Glomerular visceral epithelial cell (primary cell): ENCODE measurements at regions not wholly inside any gene's neighbourhood (a gene's known extent, or its start where the extent isn't known, plus 50 kb on each side); places are given as distances from the start of the nearest gene placed in this dataset.

Experiments used
- DNase-seq: peaks from one replicate; pipeline ENCODE4 v3.0.0-alpha.2; 2016; ENCODE audit errors: extremely low spot score

DNA sequence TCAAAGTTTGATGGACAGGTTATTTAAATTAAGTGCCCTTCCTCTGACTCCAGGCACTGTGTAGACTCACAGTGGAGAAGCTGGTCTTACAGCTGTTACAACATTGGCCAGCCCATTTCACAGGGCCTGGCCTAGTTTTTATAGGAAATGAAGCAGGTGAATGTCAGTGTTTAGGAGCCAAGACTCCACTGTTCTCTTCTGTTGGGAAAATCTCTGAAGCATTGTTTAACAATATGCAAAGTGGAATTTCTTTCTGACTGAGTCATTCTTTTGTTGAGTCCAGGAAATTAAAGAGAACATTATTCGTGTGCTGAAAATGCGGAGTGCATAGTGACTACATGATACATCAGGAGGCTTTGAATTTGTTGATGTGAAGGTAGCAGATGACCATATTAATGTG, 64.7 kb downstream of the ARRDC4 start:
- DNase-seq = no peak

DNA sequence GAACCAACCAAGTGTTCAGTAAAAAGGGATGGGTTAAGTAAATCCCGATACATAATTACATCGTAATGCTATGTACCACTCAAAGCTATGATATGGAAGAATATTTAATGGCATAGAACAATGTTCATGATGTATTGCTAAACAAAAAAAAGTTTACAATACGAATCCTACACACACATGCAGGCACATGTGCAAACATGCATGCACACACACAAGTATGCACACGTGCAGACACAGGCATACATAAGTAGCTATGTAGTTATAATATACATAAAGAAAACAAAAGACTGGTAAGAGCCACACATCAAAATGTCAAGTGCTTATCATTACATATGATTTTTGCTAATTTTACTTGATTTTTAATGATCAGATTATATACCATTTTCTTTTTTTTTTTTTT, 74.2 kb downstream of the ARRDC4 start:
- no peak for DNase-seq

DNA sequence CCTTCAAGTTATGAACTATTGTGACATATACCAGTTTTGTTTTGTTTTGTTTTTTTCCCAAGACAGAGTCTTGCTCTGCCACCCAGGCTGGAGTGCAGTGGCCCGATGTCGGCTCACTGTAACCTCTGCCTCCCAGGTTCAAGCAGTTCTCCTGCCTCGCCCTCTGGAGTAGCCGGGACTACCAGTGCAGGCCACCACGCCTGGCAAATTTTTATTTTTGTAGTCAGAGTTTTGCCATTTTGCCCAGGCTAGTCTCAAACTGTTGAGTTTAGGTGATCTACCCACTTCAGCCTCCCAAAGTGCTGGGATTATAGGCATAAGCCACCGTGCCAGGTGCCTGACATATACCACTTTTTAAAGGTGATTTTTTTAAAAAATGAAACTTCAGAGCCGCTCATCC, 74.6 kb downstream of the ARRDC4 start:
- DNase-seq = no peak

DNA sequence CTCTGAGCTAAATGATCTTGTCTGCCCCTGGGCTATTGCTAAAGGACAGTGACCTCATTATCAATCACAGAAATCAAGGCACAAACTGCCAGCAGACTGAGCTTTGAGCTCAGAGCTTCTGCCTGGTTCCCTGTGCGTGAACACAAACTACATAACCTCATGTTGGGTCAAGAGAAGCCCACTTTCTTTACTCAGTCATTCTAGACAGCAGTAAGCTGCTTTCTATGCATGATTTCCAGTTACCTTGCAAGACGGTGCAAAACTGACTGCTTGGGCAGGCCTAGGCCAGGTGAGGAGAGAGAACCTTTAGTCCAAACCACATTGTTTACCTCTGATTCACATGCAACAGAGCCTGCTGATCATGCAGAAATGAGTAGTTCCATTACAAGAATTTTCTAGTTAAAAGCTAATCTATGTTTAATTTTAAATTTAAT, 75.1 kb downstream of the ARRDC4 start:
- DNase-seq = no peak

DNA sequence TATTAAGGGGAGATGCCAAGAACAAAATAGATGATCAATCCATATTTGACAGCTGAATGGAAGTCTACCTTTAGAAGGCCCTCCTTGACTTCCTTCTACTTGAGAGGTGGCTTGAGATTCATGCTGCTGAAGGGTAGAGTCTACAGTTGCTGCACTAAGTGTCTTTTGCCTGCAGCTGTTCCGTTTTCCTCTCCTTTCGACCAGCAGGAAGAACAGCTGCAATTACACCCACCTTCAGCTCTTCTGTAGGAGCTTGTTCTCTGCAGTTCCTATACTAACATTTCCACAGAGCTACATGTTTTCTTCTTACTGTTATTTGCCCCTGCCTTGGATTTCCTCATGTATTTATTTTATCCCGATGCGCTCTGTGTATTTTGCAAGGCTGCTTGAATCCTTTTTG, 79.1 kb downstream of the ARRDC4 start:
- no peak for DNase-seq

DNA sequence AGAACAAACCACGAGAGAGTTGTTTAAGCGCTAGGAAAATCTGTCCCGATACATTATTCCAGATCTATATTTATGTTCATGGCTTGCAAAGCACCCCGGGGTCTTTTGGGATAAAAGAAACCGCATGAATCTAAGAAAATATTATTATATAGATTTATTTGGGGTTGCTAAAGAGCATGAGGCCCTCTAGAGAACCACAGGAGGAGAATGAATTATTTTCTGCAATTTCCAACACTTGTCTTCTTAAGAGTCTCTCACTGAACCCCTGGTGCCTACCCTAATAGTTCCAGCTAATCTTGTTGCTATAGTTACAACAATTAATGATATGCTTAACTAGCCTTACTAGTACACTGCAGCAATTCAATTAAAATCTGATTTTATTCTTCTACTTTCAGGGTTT, 79.6 kb downstream of the ARRDC4 start:
- DNase-seq = no peak

DNA sequence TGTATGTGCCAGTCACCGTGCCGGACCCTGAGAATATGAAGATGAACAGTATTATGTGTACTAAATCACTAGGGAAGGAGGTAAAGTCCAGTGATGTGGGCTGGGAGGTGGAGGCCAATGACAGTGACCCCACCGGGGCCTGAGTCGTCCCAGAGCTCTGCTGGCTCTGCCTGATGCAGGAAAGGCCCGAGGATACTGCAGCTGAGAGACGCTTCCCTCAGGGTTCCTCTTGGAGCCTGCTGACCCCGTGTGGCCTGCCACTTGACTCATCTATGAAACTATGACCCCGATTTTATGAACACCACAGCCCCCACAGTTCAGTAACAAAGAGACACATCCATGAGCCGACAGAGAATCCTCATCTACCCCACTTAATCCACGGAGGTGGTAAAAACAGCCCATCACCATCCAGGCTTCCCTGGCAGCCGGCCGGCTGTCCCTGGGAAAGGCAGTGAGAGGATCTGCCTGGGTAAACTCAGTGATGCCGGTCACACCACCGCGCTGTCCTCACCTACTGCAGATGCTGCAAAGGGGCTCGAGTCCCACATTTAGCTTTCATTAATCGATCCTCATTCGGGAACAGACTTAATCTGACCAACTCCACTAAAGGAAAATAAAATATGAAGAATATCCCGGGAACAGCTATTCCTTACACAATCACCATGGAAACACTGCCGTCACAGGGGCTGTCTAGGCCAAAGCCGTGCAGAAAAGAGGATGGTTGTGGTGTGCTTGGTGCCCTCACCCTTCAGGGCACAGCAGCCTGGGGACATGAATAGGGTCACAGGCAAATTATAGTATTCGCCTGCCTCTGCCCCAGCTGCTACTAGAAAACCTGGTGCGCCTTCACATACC, 82.9 kb downstream of the ARRDC4 start:
- DNase-seq = no peak

DNA sequence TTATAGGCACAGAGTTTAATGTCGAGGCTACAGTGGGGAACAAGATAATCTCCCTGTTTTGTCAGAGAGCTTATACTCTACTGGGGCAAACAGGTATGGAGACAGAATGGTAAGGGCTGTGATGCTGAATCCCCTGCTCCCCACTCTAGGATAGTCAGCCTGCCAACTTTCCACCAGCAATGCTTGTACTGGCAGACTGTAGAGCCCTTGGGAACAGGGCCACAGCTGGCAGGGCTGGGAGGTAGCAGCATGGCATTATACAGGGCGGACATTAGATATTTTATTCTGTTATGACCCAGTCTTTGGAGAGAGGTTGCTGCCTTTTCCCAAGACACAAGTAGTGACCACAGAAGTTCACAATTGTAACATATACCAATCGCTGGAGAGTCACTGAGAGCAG, 91.2 kb downstream of the ARRDC4 start:
- DNase-seq = no peak

DNA sequence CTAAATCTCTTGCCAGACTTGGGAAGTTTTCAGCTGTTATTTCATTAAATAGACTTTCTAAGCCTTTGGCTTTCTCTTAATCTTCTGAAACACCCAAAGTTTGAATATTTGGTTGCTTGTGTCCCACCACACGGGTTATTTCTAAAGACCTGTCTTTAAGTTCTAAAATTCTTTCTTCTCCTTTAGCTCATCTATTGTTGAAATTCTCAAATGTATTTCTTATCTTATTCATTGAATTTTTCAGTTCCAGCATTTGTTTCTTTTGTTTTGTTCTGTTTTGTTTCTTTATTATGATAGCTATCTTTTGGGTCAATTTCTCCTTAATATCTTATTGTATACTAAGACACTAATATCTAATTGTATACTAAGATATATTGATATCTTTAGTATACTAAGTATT, 97.0 kb downstream of the ARRDC4 start:
- DNase-seq = no peak

DNA sequence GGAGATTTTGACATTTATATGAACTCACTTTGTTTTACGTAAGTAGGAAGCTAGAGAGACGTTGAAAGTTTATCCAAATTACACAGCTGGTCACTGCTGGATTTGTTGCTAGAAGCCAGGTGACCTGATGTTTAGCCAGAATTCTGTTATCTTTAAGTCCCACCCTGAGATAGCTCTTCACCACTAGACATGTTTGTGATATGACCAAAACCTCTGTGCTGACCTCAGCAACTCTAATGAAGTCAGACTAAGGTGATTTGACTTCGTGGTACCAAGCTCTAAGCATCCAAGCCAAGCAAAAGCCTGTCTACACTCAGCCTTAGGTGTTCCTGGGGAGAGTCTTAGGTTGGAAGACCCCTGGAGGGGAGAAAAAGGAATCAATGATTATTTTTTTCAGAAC, 102.4 kb downstream of the ARRDC4 start:
- DNase-seq = no peak

DNA sequence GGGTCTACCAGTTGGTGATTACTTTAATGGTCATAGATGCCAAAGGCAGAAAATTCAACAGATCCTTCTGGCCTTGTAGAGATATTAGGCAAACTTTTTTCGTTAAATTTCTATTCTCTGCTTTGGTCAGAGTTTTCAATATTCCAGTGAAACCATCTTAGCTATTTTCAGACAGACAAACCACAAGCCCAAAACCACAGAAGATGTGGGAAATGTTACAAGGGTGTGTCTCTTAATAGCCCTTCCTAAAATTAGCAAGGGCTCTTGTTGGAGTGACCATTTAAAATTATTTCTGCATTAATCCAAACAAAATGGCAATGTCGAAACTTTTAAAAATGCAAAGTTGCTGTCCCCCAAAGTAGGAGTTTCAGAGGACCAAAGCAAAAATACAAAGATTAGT, 102.8 kb downstream of the ARRDC4 start:
- no peak for DNase-seq

DNA sequence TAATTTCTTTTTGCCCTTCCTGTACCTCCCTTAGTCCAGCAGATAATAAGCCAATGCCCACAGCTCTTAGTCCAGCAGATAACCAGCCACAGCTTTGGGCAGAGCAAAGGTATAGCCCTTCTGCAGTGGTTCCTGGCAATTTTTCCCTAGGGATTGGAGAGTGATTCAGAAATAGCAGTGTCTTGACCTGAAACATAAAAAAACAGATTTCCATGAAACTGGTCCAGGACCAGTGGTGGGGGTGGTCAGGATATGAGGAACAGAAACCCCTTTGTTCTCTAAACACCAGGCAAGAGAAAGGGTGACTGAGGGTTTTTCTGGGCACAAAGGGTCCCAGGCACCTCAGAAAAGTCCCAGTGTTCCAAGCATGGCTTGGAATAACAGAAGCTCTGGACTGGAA, 103.4 kb downstream of the ARRDC4 start:
- no peak for DNase-seq

DNA sequence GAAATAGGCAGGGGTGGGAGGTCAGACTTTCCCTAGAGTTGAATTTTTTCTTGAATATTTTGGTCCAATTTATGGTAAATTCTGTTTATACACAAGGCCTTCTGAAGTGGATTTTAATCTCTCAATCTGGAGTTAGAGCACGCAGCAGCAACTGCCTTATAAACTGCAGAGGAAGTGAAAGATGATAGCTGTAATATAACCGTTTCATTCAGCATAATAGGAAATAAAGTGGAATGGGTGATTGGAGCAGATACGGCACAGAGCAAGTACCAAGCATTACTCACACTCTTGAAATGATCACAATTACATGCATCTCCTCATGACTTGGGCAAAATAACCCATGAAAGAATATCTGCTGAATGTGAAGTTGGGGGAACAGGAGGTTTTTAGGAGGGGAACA, 106.8 kb downstream of the ARRDC4 start:
- no peak for DNase-seq

DNA sequence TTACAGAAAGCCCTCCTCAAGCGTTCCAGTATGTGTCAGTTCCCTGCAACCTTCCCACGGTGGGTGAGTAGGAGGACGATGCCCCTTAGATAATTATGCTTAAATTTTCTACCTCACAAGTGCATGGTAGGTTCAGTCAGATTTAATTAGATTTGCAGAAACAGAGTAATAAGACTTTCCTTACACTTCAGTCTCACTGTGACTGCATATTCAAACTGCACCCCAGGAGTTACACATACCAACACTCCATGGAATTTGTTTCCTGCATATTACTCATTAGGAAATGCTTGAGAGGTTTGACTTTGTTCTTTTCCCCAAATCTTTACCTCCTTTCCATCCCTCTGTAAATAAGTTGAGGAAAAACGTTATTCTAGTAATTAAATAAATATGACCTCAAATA, 108.8 kb downstream of the ARRDC4 start:
- no peak for DNase-seq

DNA sequence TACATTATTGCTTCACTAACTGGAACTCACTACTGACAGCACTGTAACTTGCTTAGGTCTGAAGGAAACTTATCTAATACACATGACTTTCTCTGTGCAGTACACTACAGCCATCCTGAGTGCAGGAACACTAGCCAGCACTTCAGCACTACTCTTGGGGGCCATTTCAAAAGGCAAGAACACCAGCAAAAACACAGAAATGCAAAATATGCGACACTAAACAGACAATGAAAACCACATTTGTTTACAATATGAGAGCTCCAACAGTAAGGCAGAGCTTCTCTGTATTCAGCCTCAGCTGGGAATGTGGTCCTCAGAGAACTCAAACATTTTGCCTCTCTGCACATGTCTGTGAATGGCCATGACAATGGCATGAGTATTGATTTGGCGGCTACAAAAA, 109.6 kb downstream of the ARRDC4 start:
- no peak for DNase-seq

DNA sequence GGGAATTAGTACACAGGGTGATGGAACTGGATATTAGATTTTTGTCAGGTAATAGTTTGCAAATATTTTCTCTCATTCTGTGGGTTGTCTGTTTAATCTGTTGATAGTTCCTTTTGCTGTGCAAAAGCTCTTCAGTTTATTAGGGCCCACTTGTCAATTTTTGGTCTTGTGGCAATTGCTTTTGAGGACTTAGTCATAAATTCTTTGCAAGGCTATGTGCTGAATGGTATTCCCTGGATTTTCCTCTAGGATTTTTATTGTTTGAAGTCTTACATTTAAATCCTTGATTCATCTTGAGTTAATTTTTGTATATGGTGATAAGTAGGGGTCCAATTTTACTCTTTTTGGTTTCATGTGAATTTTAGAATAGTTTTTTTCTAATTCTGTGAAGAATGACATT, 111.3 kb downstream of the ARRDC4 start:
- DNase-seq = no peak

DNA sequence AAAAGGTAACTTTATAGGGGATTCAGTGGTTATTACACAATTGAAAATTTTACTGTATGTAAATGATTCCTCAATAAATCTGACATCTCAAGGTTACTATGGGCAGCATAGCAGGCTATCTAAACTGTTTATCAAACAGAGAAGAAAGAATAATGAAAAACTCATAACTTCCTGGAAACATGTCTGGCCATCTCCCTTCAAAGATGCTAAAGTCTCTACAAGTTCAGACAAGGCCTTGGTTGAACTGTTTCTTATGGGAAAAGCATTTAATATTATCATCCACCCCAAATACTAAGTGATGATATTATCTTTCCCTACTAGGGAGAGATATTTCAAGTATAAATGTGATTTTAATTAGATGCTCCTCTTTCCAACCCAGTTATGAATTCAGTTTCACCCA, 114.9 kb downstream of the ARRDC4 start:
- no peak for DNase-seq

DNA sequence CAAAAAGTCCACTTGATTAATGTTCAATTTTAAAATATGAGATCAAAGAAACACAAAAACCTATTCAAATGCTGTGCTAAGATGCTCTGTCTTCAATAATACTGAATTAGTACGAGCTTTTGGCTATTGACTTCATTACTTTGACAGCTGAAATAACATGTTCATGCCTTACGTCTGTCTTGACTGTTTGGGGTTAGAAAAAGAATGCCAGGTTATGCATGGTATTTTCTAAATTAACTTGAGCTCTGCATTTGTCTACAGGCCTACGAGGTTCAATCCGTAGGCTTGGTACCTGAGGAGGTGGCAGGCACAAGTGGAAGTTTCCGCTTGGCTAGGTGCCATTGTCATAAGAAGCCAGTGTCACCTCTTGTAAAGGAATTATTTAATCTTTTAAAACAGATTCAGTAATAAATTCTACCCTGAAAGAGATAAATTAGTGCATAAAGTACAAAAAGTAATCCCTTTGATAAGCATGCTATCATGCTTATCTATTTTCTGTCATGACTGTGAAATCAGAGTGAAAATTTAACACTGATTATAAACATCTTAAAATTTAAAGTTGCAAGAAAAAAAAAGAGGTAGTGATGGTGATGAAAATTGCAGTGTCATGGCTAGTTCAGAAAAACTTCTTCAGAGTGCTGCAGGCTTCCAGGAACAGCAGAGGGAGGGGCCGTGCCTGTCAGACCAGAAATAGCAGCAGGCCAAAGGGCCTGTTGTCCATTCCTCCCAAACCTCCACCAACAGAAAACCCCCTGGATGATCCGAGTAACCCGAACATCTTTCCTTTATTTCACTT, 115.7 kb downstream of the ARRDC4 start:
- DNase-seq = no peak

DNA sequence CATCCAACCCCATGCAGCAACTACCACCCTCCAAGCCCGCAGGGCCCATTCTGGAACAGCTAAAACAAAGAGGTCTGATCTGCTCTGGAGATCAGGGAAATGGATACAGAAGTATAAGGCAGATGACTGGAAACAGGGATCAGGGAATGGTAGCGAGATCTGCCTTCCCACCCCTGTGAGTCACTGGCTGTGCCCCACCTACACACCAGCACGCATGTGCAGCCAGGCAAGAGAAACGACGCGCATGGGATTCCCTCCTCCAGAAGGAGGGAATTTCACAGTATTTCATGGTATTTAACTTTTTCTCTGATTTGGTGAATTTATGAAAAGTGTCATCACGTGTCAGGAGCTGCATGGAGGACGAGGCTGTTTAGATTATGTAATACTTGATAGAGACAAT, 116.7 kb downstream of the ARRDC4 start:
- DNase-seq = no peak

DNA sequence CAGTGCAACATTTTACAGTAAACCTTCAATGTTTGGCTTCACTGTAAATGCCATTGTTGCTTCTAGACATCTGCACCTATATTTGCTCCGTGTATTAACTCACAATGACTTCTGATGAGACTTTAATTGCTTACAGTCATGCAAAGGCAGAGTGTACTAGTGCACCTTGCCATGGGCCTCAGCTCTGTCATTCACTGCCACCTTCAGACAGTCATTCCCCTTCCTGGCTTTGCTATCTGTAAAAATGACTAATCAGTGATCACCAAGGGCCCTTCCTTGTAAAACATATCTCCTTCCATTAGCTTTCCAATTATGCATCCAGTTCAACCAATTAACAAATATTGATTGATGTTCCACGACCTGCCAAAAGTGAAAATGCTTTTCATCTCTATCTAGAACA, 120.3 kb downstream of the ARRDC4 start:
- DNase-seq = no peak

DNA sequence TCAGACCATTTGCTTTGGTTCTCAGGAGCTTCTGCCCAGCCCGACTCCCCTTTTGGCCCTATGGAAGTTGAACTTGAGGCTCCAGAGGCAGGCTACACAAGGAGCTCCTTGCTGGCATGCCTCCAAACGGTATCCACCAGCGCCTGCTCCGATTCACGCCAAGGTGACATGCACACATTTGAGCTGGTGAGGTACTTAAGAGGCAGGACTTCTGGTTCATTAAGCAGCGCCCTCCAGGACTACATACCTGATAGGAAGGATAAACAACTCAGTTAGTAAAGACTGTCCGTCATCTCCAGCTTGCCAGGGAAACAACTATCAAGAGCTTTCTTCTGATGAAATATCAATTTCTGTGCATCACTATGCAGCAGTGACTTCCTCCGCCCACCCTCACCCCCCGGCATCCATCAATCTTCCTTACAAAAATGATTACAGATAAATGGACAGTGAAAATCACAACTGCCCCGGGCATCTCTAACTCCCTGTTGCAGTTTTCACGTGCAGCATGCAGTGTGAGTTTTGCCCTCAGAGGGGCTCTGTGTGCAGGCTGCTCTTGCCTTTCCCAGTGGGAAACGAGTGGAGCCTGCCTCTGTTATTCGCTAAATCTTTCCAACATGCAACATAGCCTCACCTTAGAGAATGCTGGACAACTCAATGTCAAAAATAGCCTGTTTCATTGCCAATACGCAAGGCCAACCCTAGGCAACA, 122.9 kb downstream of the ARRDC4 start:
- DNase-seq = no peak

DNA sequence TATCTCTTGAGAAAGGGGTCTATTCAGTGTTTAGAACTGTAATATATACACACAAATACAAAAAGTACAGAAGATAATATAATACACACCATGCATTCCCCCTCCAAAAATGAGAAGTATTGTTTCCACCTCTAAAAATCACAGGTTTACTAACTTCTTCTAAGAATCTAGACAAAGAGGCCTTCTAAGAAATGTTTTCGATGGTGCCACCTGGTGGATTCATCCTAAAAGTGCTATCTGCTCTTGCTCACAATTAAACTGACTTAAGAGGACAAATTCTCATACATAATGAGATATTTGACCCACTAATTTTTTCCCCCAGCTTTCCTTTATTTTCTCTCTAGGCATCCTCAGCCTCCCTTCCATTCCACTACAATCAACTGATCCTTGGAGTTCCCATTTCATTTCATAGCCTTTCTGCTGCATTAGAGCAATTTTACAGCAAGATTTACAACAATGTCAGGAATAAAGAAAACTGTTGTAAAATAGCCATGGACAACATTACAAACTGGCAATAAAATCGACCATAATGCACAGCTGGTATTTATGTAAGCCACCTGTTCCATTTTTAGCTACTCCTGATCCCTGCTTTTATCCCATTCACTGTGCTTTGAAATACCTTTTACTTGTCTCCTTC, 124.6 kb downstream of the ARRDC4 start:
- peak; percentile 36 for DNase-seq
